Breast epithelium (tissue), 4 donors: ENCODE measurements at regions not wholly inside any gene's neighbourhood (a gene's known extent, or its start where the extent isn't known, plus 50 kb on each side); places are given as distances from the start of the nearest gene placed in this dataset.
"Not testable (repeated sequence)": the region's sequence is repeated elsewhere in the genome, so short reads cannot be mapped to it uniquely, and the experiment has no call there.

Experiments used
- DNase-seq, 2 donors: peaks; one replicate each; pipeline ENCODE4 v3.0.0-alpha.2; 2019; ENCODE audit warnings: low spot score in 2 of 2
- H3K27ac ChIP-seq, 2 donors: fragments of 200-600 bp; sonication (generic) in 1 of 2; one replicate each; pipeline ENCODE4 v1.5.1; 2016 to 2019; ENCODE audit warnings: mild to moderate bottlenecking in 1 of 2
- H3K27me3 ChIP-seq, 2 donors: fragments of 200-600 bp; sonication (generic) in 1 of 2; one replicate each; pipeline versions ENCODE4 v1.5.1 to v1.6.0; 2017 to 2019; ENCODE audit warnings: control low read depth in 1 of 2, mild to moderate bottlenecking in 1 of 2
- H3K36me3 ChIP-seq: fragments of 200-600 bp; one replicate; pipeline ENCODE4 v1.5.1; 2019
- H3K4me1 ChIP-seq, 2 donors: fragments of 200-600 bp; sonication (generic); one replicate each; pipeline ENCODE4 v1.5.1; 2016 to 2019; ENCODE audit warnings: control low read depth in 1 of 2
- H3K4me3 ChIP-seq, 3 donors: fragments of 200-600 bp; sonication (generic); 1 replicate in 2 of 3; 2 replicates in 1 of 3; pipeline ENCODE4 v1.5.1; 2016 to 2019; ENCODE audit warnings: mild to moderate bottlenecking in 3 of 3, moderate library complexity in 2 of 3
- H3K9me3 ChIP-seq, 2 donors: fragments of 200-600 bp; sonication (generic) in 1 of 2; one replicate each; pipeline ENCODE4 v1.5.1; 2016 to 2019; ENCODE audit warnings: control low read depth in 1 of 2
- POLR2A ChIP-seq: fragments of 450-650 bp; IDR thresholded peaks from one replicate; pipeline ENCODE4 v1.6.1; 2016; ENCODE audit warnings: antibody characterized with exemption, mild to moderate bottlenecking, moderate library complexity
- POLR2AphosphoS5 ChIP-seq, 3 donors: sonication (generic); formaldehyde crosslinking; IDR thresholded peaks; one replicate each; pipeline ENCODE4 v1.6.1; 2017; ENCODE audit warnings: antibody characterized with exemption in 3 of 3
- intact Hi-C: fragments of 100-400 bp; cut with DNase I; formaldehyde crosslinking; loops from one replicate; pipeline ENCODE4 v1.15.1; 2023; ENCODE audit warnings: low total_unique reads
- TF ChIP-seq, protein P1 (sequence below), 3 donors: fragments of 450-650 bp; IDR thresholded peaks; one replicate each; pipeline ENCODE4 v1.5.1; 2016 to 2017; ENCODE audit warnings: antibody characterized with exemption in 3 of 3, mild to moderate bottlenecking in 3 of 3, moderate library complexity in 3 of 3

DNA sequence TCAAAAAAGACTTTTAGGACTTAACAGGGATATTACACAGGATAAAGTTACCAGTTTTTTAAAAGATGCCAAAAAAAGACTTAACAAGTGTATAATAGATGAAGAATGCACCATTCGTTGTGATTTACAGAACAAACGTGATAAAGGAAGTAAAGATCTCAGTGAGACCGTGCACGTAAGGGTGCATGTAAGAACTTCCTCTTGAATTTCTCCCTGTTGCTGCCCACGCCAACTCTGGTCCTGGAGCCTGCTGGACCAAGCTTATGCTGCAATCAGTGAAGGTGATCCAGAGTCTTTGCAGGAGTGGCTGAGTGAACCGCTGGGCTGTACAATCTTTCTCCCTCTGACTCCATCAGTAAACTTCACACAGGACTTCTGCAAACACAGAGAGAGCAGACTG is 593.7 kb downstream of the TMEM121 start:
- Histone ChIP-seq H3K4me3 (no peak overlapping the region), H3K27me3 (peaks cover 0 to 15% of the 10 kb centered on the region in 2 donors), H3K4me1 (no peaks in the 10 kb centered on the region), H3K36me3 (no peaks in the 10 kb centered on the region), H3K27ac (no peak overlapping the region), H3K9me3 (no peaks in the 10 kb centered on the region)
- no peak for TF ChIP-seq POLR2A
- no peak for TF ChIP-seq POLR2AphosphoS5 (IDR thresholded peaks at IDR 0.05)
- TF ChIP-seq, protein P1, sequence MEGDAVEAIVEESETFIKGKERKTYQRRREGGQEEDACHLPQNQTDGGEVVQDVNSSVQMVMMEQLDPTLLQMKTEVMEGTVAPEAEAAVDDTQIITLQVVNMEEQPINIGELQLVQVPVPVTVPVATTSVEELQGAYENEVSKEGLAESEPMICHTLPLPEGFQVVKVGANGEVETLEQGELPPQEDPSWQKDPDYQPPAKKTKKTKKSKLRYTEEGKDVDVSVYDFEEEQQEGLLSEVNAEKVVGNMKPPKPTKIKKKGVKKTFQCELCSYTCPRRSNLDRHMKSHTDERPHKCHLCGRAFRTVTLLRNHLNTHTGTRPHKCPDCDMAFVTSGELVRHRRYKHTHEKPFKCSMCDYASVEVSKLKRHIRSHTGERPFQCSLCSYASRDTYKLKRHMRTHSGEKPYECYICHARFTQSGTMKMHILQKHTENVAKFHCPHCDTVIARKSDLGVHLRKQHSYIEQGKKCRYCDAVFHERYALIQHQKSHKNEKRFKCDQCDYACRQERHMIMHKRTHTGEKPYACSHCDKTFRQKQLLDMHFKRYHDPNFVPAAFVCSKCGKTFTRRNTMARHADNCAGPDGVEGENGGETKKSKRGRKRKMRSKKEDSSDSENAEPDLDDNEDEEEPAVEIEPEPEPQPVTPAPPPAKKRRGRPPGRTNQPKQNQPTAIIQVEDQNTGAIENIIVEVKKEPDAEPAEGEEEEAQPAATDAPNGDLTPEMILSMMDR (IDR thresholded peaks at IDR 0.05) = no peak
- DNase-seq = no peak
- intact Hi-C loops = no loop called here

DNA sequence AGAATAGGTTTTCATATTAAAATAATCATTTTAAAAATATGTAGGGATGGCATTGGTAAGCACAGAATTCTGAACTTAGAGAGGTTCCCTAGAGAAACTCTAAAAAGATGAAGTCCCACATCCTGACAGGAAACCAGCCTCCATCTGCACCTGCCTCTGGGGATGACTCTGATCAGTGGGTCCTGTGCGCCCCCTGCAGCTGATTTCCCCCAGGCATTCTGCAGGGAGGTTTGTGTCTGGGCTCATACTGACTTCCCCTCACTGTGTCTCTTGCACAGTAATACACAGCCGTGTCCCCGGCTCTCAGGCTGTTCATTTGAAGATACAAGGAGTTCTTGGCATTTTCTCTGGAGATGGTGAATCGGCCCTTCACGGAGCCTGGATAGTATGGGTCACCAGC is 602.9 kb downstream of the TMEM121 start:
- TF ChIP-seq POLR2AphosphoS5 (IDR thresholded peaks at IDR 0.05) (no peak), POLR2A (no peak)
- TF ChIP-seq, protein P1 (IDR thresholded peaks at IDR 0.05) = no peak
- no peak for DNase-seq
- H3K27me3 ChIP-seq = peaks cover 0 to 20% of the 10 kb centered on the region in 2 donors
- intact Hi-C loops = no loop called here
- no peaks in the 10 kb centered on the region for H3K36me3 ChIP-seq
- H3K4me3 ChIP-seq = no peak overlapping the region
- H3K4me1 ChIP-seq = no peaks in the 10 kb centered on the region
- no peaks in the 10 kb centered on the region for H3K9me3 ChIP-seq
- H3K27ac ChIP-seq = no peak overlapping the region

DNA sequence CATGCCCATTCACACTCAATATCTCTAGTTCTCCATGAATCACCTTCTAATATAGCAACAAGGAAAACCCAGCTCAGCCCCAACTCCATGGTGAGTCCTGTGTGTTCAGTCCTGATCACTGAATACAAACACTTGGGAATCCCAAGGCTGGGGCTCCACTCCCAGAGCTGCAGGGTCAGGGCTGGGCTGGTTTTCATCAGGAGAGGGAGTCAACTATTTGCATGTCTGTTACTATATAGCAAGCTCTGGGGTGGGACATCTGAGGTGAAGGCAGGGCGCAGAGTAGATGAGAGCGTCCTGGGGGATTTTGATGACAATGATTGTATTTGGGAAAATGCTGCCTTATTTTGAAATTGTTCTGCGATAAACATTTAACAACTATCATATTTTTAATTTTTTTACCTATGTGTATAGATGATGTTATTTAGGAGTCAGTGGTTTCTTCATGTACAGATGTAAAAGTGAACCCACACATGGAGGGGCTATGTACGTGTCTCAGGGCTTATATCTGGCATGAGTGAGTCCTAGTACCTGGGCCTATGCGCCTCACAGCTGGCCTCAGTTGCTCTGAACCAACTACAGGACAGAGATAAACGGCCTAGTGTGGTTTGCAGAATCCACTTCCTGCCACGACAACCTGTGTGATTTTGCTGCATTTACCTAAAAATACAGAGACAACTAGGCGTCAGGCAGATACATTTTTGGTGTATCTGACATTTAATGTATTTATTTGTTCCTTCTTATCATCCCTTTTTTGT is 603.7 kb downstream of the TMEM121 start:
- H3K4me1 ChIP-seq, H3K4me3 ChIP-seq, H3K9me3 ChIP-seq, DNase-seq, H3K36me3 ChIP-seq, H3K27ac ChIP-seq, intact Hi-C loops: not testable (repeated sequence)
- peaks cover 0 to 20% of the 10 kb centered on the region in 2 donors for H3K27me3 ChIP-seq

DNA sequence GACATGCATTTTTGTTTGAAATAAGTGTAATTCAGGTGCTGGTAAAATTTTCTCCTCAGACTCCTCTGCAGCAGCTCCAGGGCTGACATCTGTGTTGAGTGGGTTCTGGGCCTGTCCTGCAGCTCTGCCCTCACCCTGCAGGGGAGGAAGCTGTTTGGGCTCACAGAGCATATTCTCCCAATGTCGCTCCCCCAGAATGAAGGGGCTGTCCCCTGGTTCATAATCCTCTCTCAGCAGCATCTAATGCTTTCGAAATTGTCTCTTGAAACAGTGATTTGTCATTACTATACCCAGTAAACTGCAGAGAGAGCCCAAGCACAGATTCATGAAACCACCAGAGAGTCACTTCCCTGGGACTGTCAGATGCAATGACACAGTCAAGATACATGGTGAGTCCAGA is 606.7 kb downstream of the TMEM121 start:
- intact Hi-C loops, H3K27ac ChIP-seq, H3K27me3 ChIP-seq, H3K9me3 ChIP-seq, DNase-seq, H3K4me3 ChIP-seq, H3K4me1 ChIP-seq, H3K36me3 ChIP-seq: not testable (repeated sequence)

DNA sequence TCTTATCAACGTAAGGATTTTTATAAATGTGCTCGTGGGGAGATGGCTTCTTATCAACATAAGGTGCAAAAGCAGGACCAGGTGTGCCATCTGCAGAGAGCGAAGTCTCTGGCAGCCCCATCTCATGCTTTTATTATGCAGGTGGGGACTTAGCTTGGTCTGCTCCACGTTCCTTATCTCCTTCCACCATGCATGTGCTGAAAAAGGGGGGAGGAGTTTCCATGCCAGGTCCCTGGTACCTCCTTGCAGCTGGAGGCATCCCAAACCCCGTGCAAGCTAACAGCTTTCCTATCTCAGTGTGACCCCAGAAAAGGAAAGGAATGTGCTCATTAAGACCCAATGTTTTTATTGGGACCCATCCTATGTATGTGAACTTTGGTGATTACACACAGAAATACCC is 608.5 kb downstream of the TMEM121 start:
- no peak for DNase-seq
- intact Hi-C loops = no loop called here
- no peaks in the 10 kb centered on the region for H3K9me3 ChIP-seq
- TF ChIP-seq POLR2A = no peak
- no peak for TF ChIP-seq POLR2AphosphoS5 (IDR thresholded peaks at IDR 0.05)
- TF ChIP-seq, protein P1 (IDR thresholded peaks at IDR 0.05) = no peak
- no peaks in the 10 kb centered on the region for H3K36me3 ChIP-seq
- H3K4me1 ChIP-seq = no peaks in the 10 kb centered on the region
- H3K27ac ChIP-seq = no peak overlapping the region
- H3K27me3 ChIP-seq = peaks cover 0 to under 1% of the 10 kb centered on the region in 2 donors
- no peak overlapping the region for H3K4me3 ChIP-seq

DNA sequence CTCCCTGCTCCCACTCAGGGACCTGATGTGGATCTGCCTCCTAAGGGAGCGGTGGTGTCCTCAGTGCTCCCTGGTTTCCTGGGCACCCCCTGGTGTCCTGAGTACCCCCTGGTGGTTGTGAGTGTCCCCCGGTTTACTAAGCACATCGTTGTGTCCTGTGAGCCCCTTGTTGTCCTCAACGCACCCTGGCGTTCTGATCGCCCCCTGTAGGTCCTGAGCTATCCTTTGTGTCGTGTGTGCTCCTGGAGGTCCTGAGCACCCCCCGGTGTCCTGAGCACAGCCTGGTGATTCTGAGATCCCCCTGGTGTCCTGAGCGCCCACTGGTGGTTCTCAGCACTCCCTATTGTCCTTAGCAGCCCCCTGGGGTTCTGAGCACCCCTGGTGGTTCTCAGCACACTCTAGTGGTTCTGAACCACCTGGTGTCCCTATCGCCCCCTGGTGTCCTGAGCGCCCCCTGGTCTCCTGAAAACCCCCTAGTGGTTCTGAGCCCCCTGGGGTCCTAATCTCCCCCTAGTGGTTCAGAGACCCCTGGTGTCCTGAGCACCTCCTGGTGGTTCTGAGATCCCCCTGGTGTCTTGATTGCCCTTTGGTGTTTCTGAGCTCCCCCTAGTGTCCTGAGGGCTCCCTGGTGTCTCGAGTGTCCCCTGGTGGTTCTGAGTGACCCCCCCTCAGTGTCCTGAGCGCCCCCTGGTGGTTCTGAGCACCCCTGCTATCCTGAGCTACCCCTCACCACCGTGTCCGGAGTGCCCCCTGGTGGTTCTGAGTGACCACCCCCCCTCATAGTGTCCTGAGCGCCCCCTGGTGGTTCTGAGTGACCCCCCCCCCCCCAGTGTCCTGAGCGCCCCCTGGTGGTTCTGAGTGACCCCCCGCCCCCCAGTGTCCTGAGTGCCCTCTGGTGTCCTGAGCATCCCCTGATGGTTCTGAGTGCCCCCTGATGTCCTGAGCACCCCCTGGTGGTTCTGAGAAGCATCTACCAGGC is 615.1 kb downstream of the TMEM121 start:
- no peaks in the 10 kb centered on the region for H3K27me3 ChIP-seq
- no peak for DNase-seq
- no peaks in the 10 kb centered on the region for H3K36me3 ChIP-seq
- H3K4me1 ChIP-seq = no peaks in the 10 kb centered on the region
- no peak overlapping the region for H3K27ac ChIP-seq
- TF ChIP-seq, protein P1 (IDR thresholded peaks at IDR 0.05) = no peak
- TF ChIP-seq POLR2A = no peak
- no peak for TF ChIP-seq POLR2AphosphoS5 (IDR thresholded peaks at IDR 0.05)
- intact Hi-C loops = no loop called here
- H3K4me3 ChIP-seq = no peak overlapping the region
- no peaks in the 10 kb centered on the region for H3K9me3 ChIP-seq

DNA sequence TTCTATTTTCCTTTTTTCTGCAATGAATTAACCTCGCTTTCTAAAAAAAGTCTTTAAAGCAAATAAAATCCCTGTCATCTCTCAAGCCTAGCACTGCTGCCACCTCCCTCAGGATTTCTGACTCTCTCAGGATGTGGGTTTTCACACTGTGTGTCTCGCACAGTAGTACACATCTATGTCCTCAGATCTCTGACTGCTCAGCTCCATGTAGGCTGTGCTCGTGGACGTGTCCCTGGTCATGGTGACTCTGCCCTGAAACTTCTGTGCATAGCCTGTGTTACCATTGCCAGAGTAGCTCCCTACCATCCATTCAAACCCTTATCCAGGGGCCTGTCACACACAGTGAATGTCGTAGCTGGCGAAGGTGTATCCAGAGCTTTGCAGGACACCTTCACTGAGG is 619.3 kb downstream of the TMEM121 start:
- H3K9me3 ChIP-seq, DNase-seq, intact Hi-C loops, H3K4me3 ChIP-seq, H3K27ac ChIP-seq, H3K36me3 ChIP-seq, H3K4me1 ChIP-seq, H3K27me3 ChIP-seq: not testable (repeated sequence)
